IPS DF 19.7 (cell line): ENCODE measurements at regions not wholly inside any gene's neighbourhood (a gene's known extent, or its start where the extent isn't known, plus 50 kb on each side); places are given as distances from the start of the nearest gene placed in this dataset.

Experiments
- DNase-seq: peaks from one replicate; pipeline ENCODE4 v3.0.0-alpha.2; 2013; ENCODE audit warnings: low read depth, low spot score

DNA sequence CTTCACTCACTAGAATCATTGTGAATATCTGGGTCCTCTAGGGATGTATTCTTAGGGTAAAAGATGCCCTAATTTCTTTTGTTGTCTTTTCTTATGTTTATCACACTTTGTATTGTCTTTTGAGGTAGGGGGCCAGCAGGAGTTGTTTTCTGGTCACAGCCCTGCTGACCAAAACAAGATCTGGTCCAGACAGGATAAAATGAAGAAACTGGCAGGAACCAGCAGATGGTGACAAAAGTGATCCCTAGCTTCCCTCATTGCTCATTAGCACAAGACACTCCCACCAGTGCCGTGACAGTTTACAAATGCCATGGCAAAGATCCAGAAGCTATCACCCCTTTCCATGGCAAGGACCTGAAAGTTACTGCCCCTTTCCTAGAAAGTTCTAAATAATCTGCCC lies 81.7 kb upstream of the CCDC85A start:
- no peak for DNase-seq

DNA sequence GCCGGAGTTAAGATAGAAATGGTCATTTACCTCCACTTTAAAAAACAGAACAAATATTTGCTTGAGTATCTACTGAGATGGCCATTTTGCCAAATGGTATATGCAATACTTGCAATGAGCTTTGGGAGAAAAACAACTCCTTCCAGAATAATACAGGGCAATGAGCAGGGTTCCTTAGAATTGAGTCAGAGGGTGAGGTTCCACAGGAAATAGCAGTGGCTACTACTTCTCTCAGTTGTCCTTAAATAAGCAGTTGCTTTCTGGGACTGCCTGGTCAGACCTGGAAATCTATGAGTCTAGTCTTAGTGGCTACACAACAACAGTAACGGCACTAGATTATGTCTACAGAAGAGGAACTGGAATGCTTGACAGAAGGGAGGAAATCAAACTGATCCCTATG lies 80.9 kb upstream of the CCDC85A start:
- no peak for DNase-seq

- no peak for DNase-seq
Observed at GRCh38 chr2:56104962-56105361, 78.8 kb upstream of the CCDC85A start.

GRCh38 chr2:56107502-56108220 lies 76.1 kb upstream of the CCDC85A start:
- DNase-seq = no peak

DNA sequence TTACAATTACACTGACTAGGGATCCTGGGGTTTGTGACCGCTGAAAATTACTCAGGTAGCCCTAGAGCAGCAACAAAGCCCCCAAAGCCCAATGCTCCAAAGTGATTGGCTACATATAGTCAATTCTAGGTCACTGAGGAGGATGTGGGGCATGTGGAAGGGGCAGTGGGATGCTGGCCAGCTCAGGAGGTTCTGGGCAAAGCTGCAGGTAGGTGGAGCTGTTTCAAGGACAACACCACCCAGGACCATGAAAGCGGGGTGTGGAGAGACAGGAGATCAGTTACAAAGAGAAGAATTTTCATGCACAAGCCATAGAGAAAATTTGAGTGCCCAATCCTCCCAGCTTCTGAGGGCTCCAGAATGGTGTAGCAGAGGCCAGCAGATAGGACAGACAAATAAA lies 75.0 kb upstream of the CCDC85A start:
- DNase-seq = no peak

DNA sequence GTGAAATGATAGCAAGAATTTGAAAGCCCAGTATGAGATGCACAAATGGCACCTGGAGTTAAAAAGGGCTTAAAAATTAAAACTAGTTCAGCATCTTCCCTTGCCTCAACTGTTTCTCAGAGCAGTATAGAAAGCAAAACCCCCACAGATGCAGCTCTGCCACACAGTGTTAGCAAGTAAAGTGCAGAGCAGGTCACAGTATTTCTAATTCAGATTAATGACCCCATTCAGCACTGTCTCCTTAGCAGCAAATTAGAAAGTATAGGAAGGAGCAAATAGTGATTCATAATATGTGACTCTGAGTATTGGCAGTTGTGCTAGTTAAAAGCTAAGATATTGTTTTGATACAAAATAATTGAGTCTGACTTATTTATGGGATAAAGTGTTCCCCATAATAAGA lies 73.8 kb upstream of the CCDC85A start:
- no peak for DNase-seq

GRCh38 chr2:56113382-56113975 lies 70.3 kb upstream of the CCDC85A start:
- no peak for DNase-seq

DNA sequence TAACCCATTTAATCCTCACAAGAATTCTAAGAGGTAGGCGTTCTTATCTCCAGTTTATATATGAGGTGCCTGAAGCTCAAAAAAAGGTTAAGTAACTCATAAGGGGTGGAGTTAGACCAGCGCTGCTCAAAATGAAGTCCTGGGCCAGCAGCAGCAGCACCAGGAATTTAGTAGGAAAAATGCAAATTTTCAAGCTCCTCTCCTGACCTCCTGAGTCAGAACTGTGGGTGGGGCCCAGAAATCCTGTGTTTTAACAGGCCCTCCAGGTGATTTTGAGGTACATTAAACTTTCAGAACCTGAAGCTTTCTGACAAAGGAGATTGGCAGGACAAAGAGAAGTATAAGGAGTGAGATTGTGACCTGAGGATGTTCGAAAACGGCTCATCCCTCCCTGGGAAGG lies 66.0 kb upstream of the CCDC85A start:
- peak; percentile 47 for DNase-seq

- DNase-seq = no peak
Observed at GRCh38 chr2:56118474-56118873, 65.3 kb upstream of the CCDC85A start.

GRCh38 chr2:56121995-56122394 lies 61.8 kb upstream of the CCDC85A start:
- DNase-seq = no peak

DNA sequence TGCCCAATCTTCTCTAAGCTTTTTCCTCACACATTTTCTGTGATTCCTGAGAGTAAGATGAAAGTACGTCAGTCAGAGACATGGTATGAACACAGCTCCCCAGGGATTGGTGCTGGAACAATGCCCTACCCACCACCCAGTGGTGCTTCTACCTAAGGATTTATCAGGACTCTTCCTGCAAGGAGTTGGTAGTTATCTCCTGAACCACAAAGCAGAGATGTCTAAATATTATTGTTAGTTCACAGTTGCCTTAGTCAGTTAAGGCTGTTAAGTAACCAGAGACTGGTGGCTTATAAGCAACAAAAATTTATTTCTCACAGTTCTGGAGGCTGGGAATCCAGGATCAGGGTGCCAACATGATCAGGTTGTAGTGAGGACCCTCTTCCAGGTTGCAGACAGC lies 60.3 kb upstream of the CCDC85A start:
- DNase-seq = no peak

DNA sequence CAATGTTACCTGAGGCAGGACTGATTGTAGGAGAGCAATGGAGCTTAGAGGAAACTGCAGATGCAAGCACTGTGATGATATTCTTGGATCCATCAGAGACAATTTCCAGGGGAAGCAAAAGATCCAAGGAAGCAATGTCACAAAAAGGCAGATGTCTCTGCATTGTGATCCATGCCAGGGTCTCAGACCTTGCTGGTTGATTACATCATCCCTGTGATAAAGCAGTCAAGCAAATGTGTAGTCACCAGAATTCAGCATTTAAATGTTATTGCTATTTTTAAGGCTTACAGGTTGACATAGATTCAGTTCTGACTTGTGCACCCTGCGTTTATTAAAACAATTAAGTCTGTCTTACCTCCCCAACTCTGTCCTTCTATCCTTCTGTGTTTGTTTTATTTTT lies 56.8 kb upstream of the CCDC85A start:
- no peak for DNase-seq

DNA sequence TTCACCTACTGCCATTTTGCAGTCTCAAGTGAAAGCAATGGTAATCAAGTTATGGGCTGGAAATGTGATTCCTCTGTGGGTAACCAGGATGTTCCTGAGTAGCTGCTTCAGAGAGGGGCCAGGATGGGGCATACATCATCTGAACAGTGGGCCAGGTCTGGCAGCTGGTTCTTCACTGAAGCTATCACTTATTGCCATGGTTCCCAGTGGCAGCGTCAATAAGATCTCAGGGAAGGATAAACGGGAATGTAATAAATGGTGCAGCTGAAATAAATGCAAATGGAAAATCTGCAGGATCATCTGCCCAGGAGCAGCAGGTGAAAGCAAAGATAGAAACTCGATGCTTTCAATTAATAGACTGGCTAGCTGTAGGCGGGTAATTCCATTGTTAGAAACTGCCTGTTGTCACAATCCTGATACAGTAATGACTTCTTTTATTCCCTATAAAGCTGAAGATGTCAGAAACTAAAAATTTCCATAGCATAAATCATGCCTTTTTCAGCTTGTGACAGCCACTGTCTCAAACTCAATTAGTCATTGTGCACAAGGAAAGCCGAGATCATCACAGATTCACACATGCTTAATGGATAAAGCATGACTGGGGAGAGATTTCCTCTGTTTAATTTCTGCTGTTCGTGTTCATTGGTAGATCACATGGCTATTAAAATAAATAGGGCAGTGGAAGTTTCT lies 56.2 kb upstream of the CCDC85A start:
- DNase-seq = no peak

DNA sequence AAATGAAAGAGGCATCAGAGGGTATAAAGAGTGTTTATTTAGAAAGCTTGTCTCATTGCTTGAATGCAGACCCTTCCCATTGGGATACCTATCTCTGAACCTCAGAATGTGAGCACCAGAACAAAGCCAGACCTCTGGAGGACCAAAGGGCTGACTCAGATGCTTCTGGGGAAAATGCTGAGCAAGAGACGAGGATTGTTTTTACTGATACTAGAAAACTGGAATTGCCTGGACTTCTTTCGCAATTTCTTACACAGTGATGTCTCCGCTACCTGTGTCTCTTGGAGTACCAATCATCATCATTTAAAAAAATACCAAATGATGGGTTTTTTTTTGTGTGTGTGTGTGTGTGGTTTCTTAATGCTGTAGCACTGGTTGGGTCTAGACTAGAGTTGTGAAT lies 55.6 kb upstream of the CCDC85A start:
- DNase-seq = no peak

DNA sequence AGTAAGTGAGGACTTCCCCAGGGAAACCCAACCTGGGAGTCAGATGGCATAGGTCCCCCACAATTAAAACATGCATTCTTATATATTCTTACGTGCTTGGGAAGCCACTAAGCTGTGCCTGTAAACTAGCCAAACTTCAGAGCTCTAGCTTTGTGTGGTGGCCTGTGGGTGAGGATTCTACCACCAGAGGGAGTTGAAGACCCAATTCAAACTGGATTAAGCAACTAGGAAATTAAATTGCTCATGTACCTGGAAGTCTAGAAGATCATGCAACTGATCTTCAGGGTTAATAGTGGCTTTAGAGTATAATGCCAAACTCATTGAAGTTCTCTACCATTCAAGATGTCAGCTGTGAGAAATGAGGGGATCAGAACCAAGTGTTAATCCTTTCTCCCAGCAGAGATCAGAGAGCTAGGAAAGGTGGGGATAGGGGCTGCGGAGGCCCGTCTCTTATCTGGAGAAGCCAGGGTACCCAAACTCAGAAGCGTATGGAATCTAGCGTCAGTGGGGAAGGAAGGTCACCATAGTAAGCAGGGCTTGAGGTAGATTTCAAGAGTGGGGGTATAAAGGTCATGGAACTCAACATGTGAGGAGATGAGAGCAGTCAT lies 53.2 kb upstream of the CCDC85A start:
- no peak for DNase-seq

DNA sequence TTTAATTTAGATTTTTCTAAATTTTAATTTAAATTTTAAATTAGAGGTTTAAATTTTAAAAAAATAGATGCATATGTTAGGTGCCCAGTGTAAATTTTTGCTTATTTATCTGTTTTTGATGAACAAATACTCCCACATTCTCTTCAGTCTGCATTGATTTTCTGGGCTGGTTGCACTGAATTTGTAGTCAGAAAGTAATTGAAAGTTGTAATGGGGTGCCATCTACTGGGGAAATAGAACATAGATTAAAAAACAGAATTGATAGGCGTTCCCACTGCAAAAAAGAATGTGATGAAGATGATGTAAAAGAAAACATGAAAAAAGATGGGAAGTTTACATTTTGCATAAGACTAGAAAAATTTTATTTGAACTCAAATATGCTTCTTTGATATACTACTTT lies 51.7 kb upstream of the CCDC85A start:
- DNase-seq = no peak

DNA sequence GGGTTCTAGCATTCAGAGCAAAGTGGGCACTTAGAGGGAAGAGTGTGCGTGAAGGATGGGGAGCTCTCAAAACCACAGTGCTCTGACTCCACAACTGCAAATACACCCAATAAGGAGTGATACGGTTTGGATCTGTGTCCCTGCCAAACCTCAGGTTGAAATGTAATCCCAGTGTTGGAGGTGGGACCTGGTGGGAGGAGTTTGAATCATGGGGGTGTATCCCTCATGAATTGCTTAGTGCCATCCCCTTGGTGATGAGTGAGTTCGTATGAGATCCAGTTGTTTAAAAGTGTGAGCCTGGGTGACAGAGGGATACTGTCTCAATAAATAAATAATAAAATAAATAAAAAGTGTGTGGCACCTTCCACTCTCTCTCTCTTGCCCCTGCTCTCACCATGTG lies 50.3 kb upstream of the CCDC85A start:
- DNase-seq = no peak

- no peak for DNase-seq
Observed at GRCh38 chr2:56133931-56134629, 49.7 kb upstream of the CCDC85A start.
